AG04449 (cell line): ENCODE measurements at regions not wholly inside any gene's neighbourhood (a gene's known extent, or its start where the extent isn't known, plus 50 kb on each side); places are given as distances from the start of the nearest gene placed in this dataset.

Source experiments
- CTCF ChIA-PET: fragments of 350-600 bp; formaldehyde crosslinking; extraction: SDS; loops from one replicate; lab custom pipeline; 2021; ENCODE audit warnings: antibody characterized with exemption; lab: Yijun Ruan, JAX
- POLR2A ChIA-PET: fragments of 400-600, 350-600 bp; formaldehyde crosslinking; extraction: SDS; loops from one replicate; lab custom pipeline; 2020; ENCODE audit warnings: antibody characterized with exemption, inconsistent platforms; lab: Yijun Ruan, JAX
- DNase-seq: peaks from one replicate; pipeline ENCODE4 v3.0.0-alpha.2; 2010; ENCODE audit warnings: low read depth, low spot score
- H3K4me3 ChIP-seq: 2 replicates; pipeline ENCODE4 v1.5.1; 2011; ENCODE audit warnings: low read depth, mild to moderate bottlenecking, control low read depth, low read length
- TF ChIP-seq, protein P1 (sequence below): IDR thresholded peaks from one replicate; pipeline ENCODE4 v1.5.1; 2011; ENCODE audit warnings: mild to moderate bottlenecking, moderate library complexity, low read length, control low read depth, inconsistent platforms; ENCODE audit not compliant: insufficient read depth; ENCODE audit errors: missing control alignments

DNA sequence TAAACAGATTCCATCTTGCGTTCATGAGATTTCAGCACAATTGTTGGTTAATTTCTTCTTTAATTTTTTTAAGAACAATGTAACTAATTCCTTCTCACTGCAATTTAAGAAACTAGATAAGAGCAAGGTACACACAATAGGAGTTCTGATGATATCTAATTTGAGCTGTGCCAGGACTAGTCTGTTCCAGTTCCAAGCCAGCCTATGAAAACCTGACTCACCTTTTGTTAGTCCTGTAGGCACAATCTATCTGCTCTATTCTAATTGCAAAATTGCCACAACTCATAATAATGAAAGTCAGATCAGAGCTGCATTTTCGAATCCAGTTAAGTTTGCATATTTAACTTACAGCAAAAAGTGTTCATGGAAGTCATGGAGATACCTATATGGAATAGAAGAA lies 494.1 kb upstream of the TUSC1 start:
- no peak for DNase-seq
- H3K4me3 ChIP-seq: no peak overlapping the region
- ChIA-PET POLR2A (no interaction called here), CTCF (no interaction called here)
- TF ChIP-seq, protein P1, sequence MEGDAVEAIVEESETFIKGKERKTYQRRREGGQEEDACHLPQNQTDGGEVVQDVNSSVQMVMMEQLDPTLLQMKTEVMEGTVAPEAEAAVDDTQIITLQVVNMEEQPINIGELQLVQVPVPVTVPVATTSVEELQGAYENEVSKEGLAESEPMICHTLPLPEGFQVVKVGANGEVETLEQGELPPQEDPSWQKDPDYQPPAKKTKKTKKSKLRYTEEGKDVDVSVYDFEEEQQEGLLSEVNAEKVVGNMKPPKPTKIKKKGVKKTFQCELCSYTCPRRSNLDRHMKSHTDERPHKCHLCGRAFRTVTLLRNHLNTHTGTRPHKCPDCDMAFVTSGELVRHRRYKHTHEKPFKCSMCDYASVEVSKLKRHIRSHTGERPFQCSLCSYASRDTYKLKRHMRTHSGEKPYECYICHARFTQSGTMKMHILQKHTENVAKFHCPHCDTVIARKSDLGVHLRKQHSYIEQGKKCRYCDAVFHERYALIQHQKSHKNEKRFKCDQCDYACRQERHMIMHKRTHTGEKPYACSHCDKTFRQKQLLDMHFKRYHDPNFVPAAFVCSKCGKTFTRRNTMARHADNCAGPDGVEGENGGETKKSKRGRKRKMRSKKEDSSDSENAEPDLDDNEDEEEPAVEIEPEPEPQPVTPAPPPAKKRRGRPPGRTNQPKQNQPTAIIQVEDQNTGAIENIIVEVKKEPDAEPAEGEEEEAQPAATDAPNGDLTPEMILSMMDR: no peak

DNA sequence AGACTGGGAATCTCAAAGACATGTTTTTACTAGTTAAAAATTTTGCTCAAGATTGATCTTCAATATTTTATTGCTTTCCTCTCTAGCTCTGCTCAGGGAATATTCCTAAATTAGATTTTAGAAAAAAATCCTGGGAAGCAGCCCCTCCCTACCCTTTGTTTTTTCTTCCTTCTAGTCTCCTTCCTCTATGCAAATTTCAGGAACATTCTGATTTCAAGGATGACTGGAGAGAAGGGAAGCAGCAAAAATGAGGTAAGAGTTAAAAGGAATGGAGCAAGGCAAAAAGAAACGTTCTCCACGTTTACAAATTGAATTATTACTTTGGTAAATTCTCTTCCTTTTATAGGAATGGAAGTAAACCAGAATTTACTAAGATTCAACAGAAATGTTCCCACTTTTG lies 493.4 kb upstream of the TUSC1 start:
- CTCF ChIA-PET: no interaction called here
- POLR2A ChIA-PET: no interaction called here
- no peak overlapping the region for H3K4me3 ChIP-seq
- TF ChIP-seq, protein P1: no peak
- no peak for DNase-seq

DNA sequence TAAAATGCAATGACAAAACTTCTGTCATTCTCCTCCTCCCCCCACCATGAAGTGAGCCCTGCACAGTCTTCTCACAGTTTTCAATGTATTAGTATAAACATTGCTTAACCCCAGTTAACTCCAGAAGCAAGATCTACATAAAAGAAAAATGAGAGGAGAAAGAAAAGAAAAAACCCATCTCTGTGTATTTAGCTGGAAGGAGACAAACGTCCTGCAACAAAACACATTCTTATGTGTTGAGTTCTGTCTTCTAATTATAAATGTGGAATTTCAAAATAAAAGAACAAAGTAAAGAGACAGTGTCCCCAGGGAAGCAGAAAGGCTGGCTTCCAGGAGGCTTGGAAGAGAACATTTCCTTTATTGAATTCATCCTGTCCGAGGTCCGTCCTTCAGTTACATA lies 491.9 kb upstream of the TUSC1 start:
- H3K4me3 ChIP-seq: no peak overlapping the region
- POLR2A ChIA-PET: no interaction called here
- CTCF ChIA-PET: no interaction called here
- DNase-seq: no peak
- TF ChIP-seq, protein P1: no peak

DNA sequence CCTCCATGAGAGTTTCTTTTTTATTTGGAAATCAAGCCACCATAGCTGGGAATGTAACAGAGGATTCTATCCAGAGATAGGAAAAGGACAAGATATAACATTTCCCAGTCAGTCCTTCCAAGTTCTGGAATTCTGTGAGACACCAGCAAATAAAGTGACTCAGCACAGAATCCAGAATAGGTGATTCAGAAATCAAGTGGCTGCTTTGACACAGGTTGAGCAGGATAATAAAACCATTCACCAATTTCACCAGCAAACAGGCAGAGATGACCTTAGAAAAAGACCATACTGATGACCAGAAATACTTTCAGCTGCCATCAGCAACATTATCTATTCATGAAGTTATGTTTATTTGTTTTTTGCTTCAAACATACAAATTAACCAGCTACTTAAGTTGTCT lies 491.5 kb upstream of the TUSC1 start:
- TF ChIP-seq, protein P1: no peak
- POLR2A ChIA-PET: no interaction called here
- CTCF ChIA-PET: no interaction called here
- no peak overlapping the region for H3K4me3 ChIP-seq
- DNase-seq: no peak

DNA sequence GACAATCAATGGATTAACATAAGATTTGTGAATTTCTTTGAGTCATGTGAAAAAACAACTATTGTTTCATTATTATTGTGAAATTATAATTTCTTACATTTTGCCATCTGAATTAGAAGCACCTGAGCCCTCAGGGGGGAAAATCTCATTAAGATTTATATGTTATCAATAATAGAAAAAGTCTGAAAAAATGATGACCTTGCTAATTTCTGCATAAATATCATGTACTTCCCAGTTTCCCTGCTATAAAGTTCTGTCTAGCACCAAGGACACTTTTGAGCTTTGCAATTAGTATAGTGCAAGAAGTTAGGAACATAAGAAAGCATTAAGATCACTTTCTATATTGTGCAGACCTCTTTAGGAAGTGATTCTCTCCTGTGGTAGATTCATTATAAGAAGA lies 488.3 kb upstream of the TUSC1 start:
- POLR2A ChIA-PET: no interaction called here
- TF ChIP-seq, protein P1: no peak
- DNase-seq: no peak
- H3K4me3 ChIP-seq: no peak overlapping the region
- CTCF ChIA-PET: interaction anchor here (0.6 kb wide), 1 partner anchor 92 kb away, joined by 3 read pairs; no protein-coding TSS in a partner anchor

GRCh38 chr9:26165426-26165825 lies 487.2 kb upstream of the TUSC1 start:
- no peak for DNase-seq
- H3K4me3 ChIP-seq: no peak overlapping the region
- TF ChIP-seq, protein P1: no peak
- POLR2A ChIA-PET: no interaction called here
- CTCF ChIA-PET: no interaction called here
